Esophagus squamous epithelium (tissue), 4 donors: ENCODE measurements at regions not wholly inside any gene's neighbourhood (a gene's known extent, or its start where the extent isn't known, plus 50 kb on each side); places are given as distances from the start of the nearest gene placed in this dataset.

Source experiments
- CTCF ChIP-seq, 6 experiments: fragments of 450-650 bp in 4 of 6; fragments of 200-600 bp in 2 of 6; sonication (generic) in 2 of 6; IDR thresholded peaks; one replicate each; pipeline ENCODE4 v1.5.1; 2016 to 2019; ENCODE audit warnings: antibody characterized with exemption in 6 of 6, mild to moderate bottlenecking in 4 of 6, moderate library complexity in 4 of 6
- POLR2A ChIP-seq, 4 donors: fragments of 450-650 bp; IDR thresholded peaks; one replicate each; pipeline ENCODE4 v1.6.1; 2017; ENCODE audit warnings: antibody characterized with exemption in 4 of 4, mild to moderate bottlenecking in 4 of 4, moderate library complexity in 3 of 4

- TF ChIP-seq CTCF (IDR thresholded peaks at IDR 0.05), result no peak
- TF ChIP-seq POLR2A (IDR thresholded peaks at IDR 0.05), result no peak
Measured at GRCh38 chr9:13548535-13548934, 269.0 kb upstream of the MPDZ start.
